OCI-LY3 (cell line): ENCODE measurements at regions not wholly inside any gene's neighbourhood (a gene's known extent, or its start where the extent isn't known, plus 50 kb on each side); places are given as distances from the start of the nearest gene placed in this dataset.
A peak's percentile ranks its signal among the peaks of the same experiment; 100 is the strongest.

Experiments used
- H2AFZ ChIP-seq: fragments of 200-600, 300-600 bp; shearing (Covaris generic); 2 replicates; pipeline ENCODE4 v1.6.0; 2014; ENCODE audit warnings: antibody characterized with exemption, low read depth, low read length
- H3K27ac ChIP-seq: fragments of 200-600, 300-600 bp; sonication (generic); 2 replicates; pipeline ENCODE4 v1.5.1; 2014; ENCODE audit warnings: mild to moderate bottlenecking, low read length, moderate library complexity, mixed read lengths
- H3K27me3 ChIP-seq: fragments of 200-600, 300-600 bp; sonication (generic); 2 replicates; pipeline ENCODE4 v1.6.1; 2014; ENCODE audit warnings: low read depth, low read length, mixed read lengths
- H3K36me3 ChIP-seq: fragments of 200-600, 300-600 bp; sonication (generic); replicated peaks from 2 replicates; pipeline ENCODE3; 2014; ENCODE audit warnings: low read depth, low read length, mixed read lengths
- H3K4me1 ChIP-seq: fragments of 300-600, 200-600 bp; sonication (generic); 2 replicates; pipeline ENCODE4 v1.6.1; 2014; ENCODE audit warnings: low read length, mixed read lengths
- H3K4me2 ChIP-seq: fragments of 200-600, 300-600 bp; sonication (generic); 2 replicates; pipeline ENCODE4 v1.6.1; 2014; ENCODE audit warnings: low read length, mixed read lengths
- H3K4me3 ChIP-seq: fragments of 300-600, 200-600 bp; sonication (generic); 2 replicates; pipeline ENCODE4 v1.5.1; 2014; ENCODE audit warnings: antibody characterized with exemption, mild to moderate bottlenecking, low read length, moderate library complexity
- H3K79me2 ChIP-seq: fragments of 300-600, 200-600 bp; shearing (Covaris generic); 2 replicates; pipeline ENCODE4 v1.6.1; 2014; ENCODE audit warnings: mild to moderate bottlenecking, low read length, mixed read lengths
- H3K9ac ChIP-seq: fragments of 300-600, 200-600 bp; shearing (Covaris generic); 2 replicates; pipeline ENCODE4 v1.6.0; 2014; ENCODE audit warnings: mild to moderate bottlenecking, low read length, moderate library complexity
- H3K9me3 ChIP-seq: fragments of 200-600, 300-600 bp; shearing (Covaris generic); 2 replicates; pipeline ENCODE4 v1.6.1; 2014; ENCODE audit warnings: low read length, mixed read lengths; ENCODE audit not compliant: insufficient read depth
- H4K20me1 ChIP-seq: fragments of 200-600, 300-600 bp; sonication (generic); 2 replicates; pipeline ENCODE4 v1.6.1; 2016; ENCODE audit warnings: low read length, mixed read lengths; ENCODE audit not compliant: insufficient read depth
- CTCF ChIP-seq: fragments of 200-600, 300-600 bp; sonication (generic); IDR thresholded peaks from 2 replicates; pipeline ENCODE4 v1.5.1; 2014; ENCODE audit warnings: antibody characterized with exemption, low read length, low read depth
- EZH2phosphoT487 ChIP-seq: fragments of 200-600 bp; shearing (Covaris generic); IDR thresholded peaks from 2 replicates; pipeline ENCODE4 v1.6.1; 2018; ENCODE audit warnings: antibody characterized with exemption, mixed run types, low read depth

GRCh38 chr12:43283206-43283605, 268.8 kb downstream of the ADAMTS20 start:
- no peaks in the 10 kb centered on the region for H4K20me1 ChIP-seq
- H3K79me2 ChIP-seq = no peaks in the 10 kb centered on the region
- H3K4me1 ChIP-seq = no peaks in the 10 kb centered on the region
- H2AFZ ChIP-seq = no peak overlapping the region
- no peak overlapping the region for H3K9ac ChIP-seq
- no peak overlapping the region for H3K4me2 ChIP-seq
- H3K27ac ChIP-seq = no peak overlapping the region
- H3K4me3 ChIP-seq = no peak overlapping the region
- H3K27me3 ChIP-seq = no peaks in the 10 kb centered on the region
- no peaks in the 10 kb centered on the region for H3K9me3 ChIP-seq
- no peak for TF ChIP-seq CTCF
- no peak for TF ChIP-seq EZH2phosphoT487
- no peaks in the 10 kb centered on the region for H3K36me3 ChIP-seq

- Histone ChIP-seq H3K4me2 (no peak overlapping the region), H3K4me1 (no peaks in the 10 kb centered on the region), H3K9me3 (no peaks in the 10 kb centered on the region), H3K36me3 (no peaks in the 10 kb centered on the region), H3K9ac (no peak overlapping the region), H3K79me2 (no peaks in the 10 kb centered on the region), H3K27me3 (no peaks in the 10 kb centered on the region), H3K27ac (no peak overlapping the region), H3K4me3 (no peak overlapping the region), H4K20me1 (no peaks in the 10 kb centered on the region), H2AFZ (no peak overlapping the region)
- TF ChIP-seq EZH2phosphoT487 = no peak
- TF ChIP-seq CTCF = peak; percentile 63
These were observed 269.9 kb downstream of the ADAMTS20 start for GRCh38 chr12:43282106-43282505.

GRCh38 chr12:43281563-43281962, 270.4 kb downstream of the ADAMTS20 start:
- no peaks in the 10 kb centered on the region for H3K79me2 ChIP-seq

GRCh38 chr12:43278541-43278832, 273.5 kb downstream of the ADAMTS20 start:
- H3K9ac ChIP-seq = no peak overlapping the region
- H3K27me3 ChIP-seq = no peaks in the 10 kb centered on the region
- H3K4me3 ChIP-seq = no peak overlapping the region
- H3K27ac ChIP-seq = no peak overlapping the region
- H3K9me3 ChIP-seq = no peaks in the 10 kb centered on the region
- H3K36me3 ChIP-seq = no peaks in the 10 kb centered on the region
- no peaks in the 10 kb centered on the region for H3K79me2 ChIP-seq
- no peaks in the 10 kb centered on the region for H3K4me1 ChIP-seq
- no peak overlapping the region for H2AFZ ChIP-seq
- H3K4me2 ChIP-seq = no peak overlapping the region
- no peak for TF ChIP-seq EZH2phosphoT487
- no peak for TF ChIP-seq CTCF
- H4K20me1 ChIP-seq = no peaks in the 10 kb centered on the region

More at GRCh38 chr12:43281563-43281962, 270.4 kb downstream of the ADAMTS20 start:
- no peaks in the 10 kb centered on the region for H3K4me1 ChIP-seq
- H3K9me3 ChIP-seq = no peaks in the 10 kb centered on the region
- no peak overlapping the region for H3K27ac ChIP-seq
- H3K9ac ChIP-seq = no peak overlapping the region
- TF ChIP-seq CTCF (no peak), EZH2phosphoT487 (no peak)
- H3K4me3 ChIP-seq = no peak overlapping the region
- no peak overlapping the region for H2AFZ ChIP-seq
- H3K27me3 ChIP-seq = no peaks in the 10 kb centered on the region
- no peaks in the 10 kb centered on the region for H3K36me3 ChIP-seq
- H4K20me1 ChIP-seq = no peaks in the 10 kb centered on the region
- H3K4me2 ChIP-seq = no peak overlapping the region
